SK-N-SH treated with all-trans-retinoic acid at 6 μM for 48 hours (cell line): ENCODE measurements at regions not wholly inside any gene's neighbourhood (a gene's known extent, or its start where the extent isn't known, plus 50 kb on each side); places are given as distances from the start of the nearest gene placed in this dataset.
"Not testable (repeated sequence)": the region's sequence is repeated elsewhere in the genome, so short reads cannot be mapped to it uniquely, and the experiment has no call there.

ENCODE experiments used
- ATAC-seq: fragments of 200-7000 bp; cut with Tn5 transposase; 3 replicates; pipeline ENCODE4 v1.9.1; 2020; ENCODE audit warnings: mild to moderate bottlenecking, moderate library complexity
- ARNTL ChIP-seq: fragments of 450-650 bp; formaldehyde crosslinking; IDR thresholded peaks from 2 replicates; pipeline ENCODE4 v1.5.0; 2020; ENCODE audit warnings: low read depth, mild to moderate bottlenecking, moderate library complexity, borderline replicate concordance
- BACH2 ChIP-seq: fragments of 250-450 bp; sonication (Bioruptor Pico); IDR thresholded peaks from 2 replicates; pipeline ENCODE4 v1.9.0; 2021; ENCODE audit warnings: mild to moderate bottlenecking, borderline replicate concordance
- CSDC2 ChIP-seq: fragments of 250-450 bp; sonication (Bioruptor Pico); IDR thresholded peaks from 2 replicates; pipeline ENCODE4 v1.5.0; 2020; ENCODE audit warnings: mild to moderate bottlenecking, moderate library complexity
- ESRRG ChIP-seq: fragments of 250-450 bp; sonication (Bioruptor Pico); IDR thresholded peaks from 2 replicates; pipeline ENCODE4 v1.6.1; 2021; ENCODE audit warnings: mild to moderate bottlenecking
- GLIS3 ChIP-seq: fragments of 250-450 bp; sonication (Bioruptor Pico); IDR thresholded peaks from 2 replicates; pipeline ENCODE4 v1.5.0; 2020; ENCODE audit warnings: mild to moderate bottlenecking, moderate library complexity
- ISL1 ChIP-seq: fragments of 250-450 bp; sonication (Bioruptor Pico); IDR thresholded peaks from 2 replicates; pipeline ENCODE4 v2.1.2; 2022; ENCODE audit warnings: mild to moderate bottlenecking, moderate library complexity
- OSR1 ChIP-seq: fragments of 250-450 bp; sonication (Bioruptor Pico); IDR thresholded peaks from 2 replicates; pipeline ENCODE4 v1.8.0; 2022; ENCODE audit warnings: moderate library complexity, mild to moderate bottlenecking, inconsistent platforms
- PPARA ChIP-seq: fragments of 250-450 bp; sonication (Bioruptor Pico); IDR thresholded peaks from 2 replicates; pipeline ENCODE4 v1.5.0; 2020; ENCODE audit warnings: mild to moderate bottlenecking, borderline replicate concordance
- RARB ChIP-seq: fragments of 250-450 bp; sonication (Bioruptor Pico); IDR thresholded peaks from 2 replicates; pipeline ENCODE4 v1.8.0; 2021; ENCODE audit warnings: mild to moderate bottlenecking, moderate library complexity
- SNAI2 ChIP-seq: fragments of 250-450 bp; sonication (Bioruptor Pico); IDR thresholded peaks from 2 replicates; pipeline ENCODE4 v1.5.0; 2020; ENCODE audit warnings: mild to moderate bottlenecking, moderate library complexity
- TCF4 ChIP-seq: fragments of 250-450 bp; sonication (Bioruptor Pico); IDR thresholded peaks from 2 replicates; pipeline ENCODE4 v1.8.0; 2021; ENCODE audit warnings: mild to moderate bottlenecking, moderate library complexity, borderline replicate concordance
- TOX ChIP-seq: fragments of 250-450 bp; sonication (Bioruptor Pico); IDR thresholded peaks from 2 replicates; pipeline ENCODE4 v1.8.0; 2021; ENCODE audit warnings: mild to moderate bottlenecking, moderate library complexity, borderline replicate concordance
- ZFP3 ChIP-seq: fragments of 250-450 bp; sonication (Bioruptor Pico); IDR thresholded peaks from 2 replicates; pipeline ENCODE4 v1.5.0; 2020; ENCODE audit warnings: mild to moderate bottlenecking, moderate library complexity
- ZFP30 ChIP-seq: fragments of 450-650 bp; formaldehyde crosslinking; IDR thresholded peaks from 2 replicates; pipeline ENCODE4 v1.5.0; 2022; ENCODE audit warnings: mild to moderate bottlenecking, moderate library complexity
- ZNF565 ChIP-seq: fragments of 450-650 bp; formaldehyde crosslinking; conservative IDR thresholded peaks from 2 replicates; pipeline ENCODE4 v1.5.0; 2020; ENCODE audit warnings: low read depth, mild to moderate bottlenecking, moderate library complexity
- ZNF70 ChIP-seq: fragments of 450-650 bp; formaldehyde crosslinking; IDR thresholded peaks from 2 replicates; pipeline ENCODE4 v1.5.0; 2020; ENCODE audit warnings: mild to moderate bottlenecking, moderate library complexity
- ZNF8 ChIP-seq: fragments of 450-650 bp; formaldehyde crosslinking; IDR thresholded peaks from 2 replicates; pipeline ENCODE4 v1.5.0; 2020; ENCODE audit warnings: mild to moderate bottlenecking, moderate library complexity
- TF ChIP-seq, protein P1 (sequence below): fragments of 250-450 bp; sonication (Bioruptor Pico); IDR thresholded peaks from 2 replicates; pipeline ENCODE4 v1.8.0; 2020; ENCODE audit warnings: mild to moderate bottlenecking, moderate library complexity, borderline replicate concordance
- TF ChIP-seq, protein P2 (sequence below): fragments of 250-450 bp; sonication (Bioruptor Pico); IDR thresholded peaks from 2 replicates; pipeline ENCODE4 v1.5.1; 2021; ENCODE audit warnings: mild to moderate bottlenecking, moderate library complexity
- TF ChIP-seq, protein P3 (sequence below): fragments of 250-450 bp; sonication (Bioruptor Pico); IDR thresholded peaks from 2 replicates; pipeline ENCODE4 v1.8.0; 2021; ENCODE audit warnings: low read depth, mild to moderate bottlenecking, moderate library complexity, borderline replicate concordance
- TF ChIP-seq, protein P4 (sequence below): fragments of 250-450 bp; sonication (Bioruptor Pico); IDR thresholded peaks from 2 replicates; pipeline ENCODE4 v1.5.0; 2020; ENCODE audit warnings: mild to moderate bottlenecking, moderate library complexity

DNA sequence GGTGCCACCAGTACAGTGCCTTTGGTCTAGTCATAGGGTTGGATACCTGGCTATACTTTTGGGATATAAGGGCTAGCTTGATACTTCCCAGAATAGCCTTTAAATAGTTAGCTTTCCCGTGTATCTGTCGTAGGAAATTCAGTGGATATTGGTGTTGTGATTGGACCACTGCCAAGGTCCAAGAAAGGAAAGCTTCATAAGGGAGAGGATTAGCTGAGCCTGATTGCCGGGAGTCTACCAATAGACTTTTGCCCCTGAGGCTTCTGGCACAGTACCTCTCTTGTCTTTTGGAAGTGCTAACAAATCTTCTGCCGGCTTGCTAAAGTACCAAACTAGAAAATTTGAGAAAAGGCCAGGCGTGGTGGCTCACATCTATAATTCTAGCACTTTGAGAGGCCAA is 61.1 kb upstream of the XIST start:
- TF ChIP-seq ZNF70 (CRISPR knock-in tag): no peak
- no peak for TF ChIP-seq GLIS3 (CRISPR knock-in tag)
- TF ChIP-seq ZNF565 (CRISPR knock-in tag): no peak
- no peak for TF ChIP-seq SNAI2 (CRISPR knock-in tag)
- no peak for TF ChIP-seq TCF4 (CRISPR knock-in tag)
- no peak for TF ChIP-seq PPARA (CRISPR knock-in tag)
- TF ChIP-seq ZNF8: no peak
- no peak for TF ChIP-seq TOX (CRISPR knock-in tag)
- TF ChIP-seq, protein P1, sequence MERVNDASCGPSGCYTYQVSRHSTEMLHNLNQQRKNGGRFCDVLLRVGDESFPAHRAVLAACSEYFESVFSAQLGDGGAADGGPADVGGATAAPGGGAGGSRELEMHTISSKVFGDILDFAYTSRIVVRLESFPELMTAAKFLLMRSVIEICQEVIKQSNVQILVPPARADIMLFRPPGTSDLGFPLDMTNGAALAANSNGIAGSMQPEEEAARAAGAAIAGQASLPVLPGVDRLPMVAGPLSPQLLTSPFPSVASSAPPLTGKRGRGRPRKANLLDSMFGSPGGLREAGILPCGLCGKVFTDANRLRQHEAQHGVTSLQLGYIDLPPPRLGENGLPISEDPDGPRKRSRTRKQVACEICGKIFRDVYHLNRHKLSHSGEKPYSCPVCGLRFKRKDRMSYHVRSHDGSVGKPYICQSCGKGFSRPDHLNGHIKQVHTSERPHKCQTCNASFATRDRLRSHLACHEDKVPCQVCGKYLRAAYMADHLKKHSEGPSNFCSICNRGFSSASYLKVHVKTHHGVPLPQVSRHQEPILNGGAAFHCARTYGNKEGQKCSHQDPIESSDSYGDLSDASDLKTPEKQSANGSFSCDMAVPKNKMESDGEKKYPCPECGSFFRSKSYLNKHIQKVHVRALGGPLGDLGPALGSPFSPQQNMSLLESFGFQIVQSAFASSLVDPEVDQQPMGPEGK: no peak
- no peak for TF ChIP-seq RARB (CRISPR knock-in tag)
- no peak for TF ChIP-seq ZFP30
- TF ChIP-seq, protein P2, sequence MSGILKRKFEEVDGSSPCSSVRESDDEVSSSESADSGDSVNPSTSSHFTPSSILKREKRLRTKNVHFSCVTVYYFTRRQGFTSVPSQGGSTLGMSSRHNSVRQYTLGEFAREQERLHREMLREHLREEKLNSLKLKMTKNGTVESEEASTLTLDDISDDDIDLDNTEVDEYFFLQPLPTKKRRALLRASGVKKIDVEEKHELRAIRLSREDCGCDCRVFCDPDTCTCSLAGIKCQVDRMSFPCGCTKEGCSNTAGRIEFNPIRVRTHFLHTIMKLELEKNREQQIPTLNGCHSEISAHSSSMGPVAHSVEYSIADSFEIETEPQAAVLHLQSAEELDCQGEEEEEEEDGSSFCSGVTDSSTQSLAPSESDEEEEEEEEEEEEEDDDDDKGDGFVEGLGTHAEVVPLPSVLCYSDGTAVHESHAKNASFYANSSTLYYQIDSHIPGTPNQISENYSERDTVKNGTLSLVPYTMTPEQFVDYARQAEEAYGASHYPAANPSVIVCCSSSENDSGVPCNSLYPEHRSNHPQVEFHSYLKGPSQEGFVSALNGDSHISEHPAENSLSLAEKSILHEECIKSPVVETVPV (CRISPR knock-in tag): no peak
- no peak for TF ChIP-seq ZFP3 (CRISPR knock-in tag)
- TF ChIP-seq ISL1 (CRISPR knock-in tag): no peak
- TF ChIP-seq ARNTL (CRISPR knock-in tag): no peak
- no peak for TF ChIP-seq ESRRG (CRISPR knock-in tag)
- no peak for TF ChIP-seq CSDC2
- TF ChIP-seq, protein P3, sequence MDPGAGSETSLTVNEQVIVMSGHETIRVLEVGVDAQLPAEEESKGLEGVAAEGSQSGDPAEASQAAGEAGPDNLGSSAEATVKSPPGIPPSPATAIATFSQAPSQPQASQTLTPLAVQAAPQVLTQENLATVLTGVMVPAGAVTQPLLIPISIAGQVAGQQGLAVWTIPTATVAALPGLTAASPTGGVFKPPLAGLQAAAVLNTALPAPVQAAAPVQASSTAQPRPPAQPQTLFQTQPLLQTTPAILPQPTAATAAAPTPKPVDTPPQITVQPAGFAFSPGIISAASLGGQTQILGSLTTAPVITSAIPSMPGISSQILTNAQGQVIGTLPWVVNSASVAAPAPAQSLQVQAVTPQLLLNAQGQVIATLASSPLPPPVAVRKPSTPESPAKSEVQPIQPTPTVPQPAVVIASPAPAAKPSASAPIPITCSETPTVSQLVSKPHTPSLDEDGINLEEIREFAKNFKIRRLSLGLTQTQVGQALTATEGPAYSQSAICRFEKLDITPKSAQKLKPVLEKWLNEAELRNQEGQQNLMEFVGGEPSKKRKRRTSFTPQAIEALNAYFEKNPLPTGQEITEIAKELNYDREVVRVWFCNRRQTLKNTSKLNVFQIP: no peak
- TF ChIP-seq, protein P4, sequence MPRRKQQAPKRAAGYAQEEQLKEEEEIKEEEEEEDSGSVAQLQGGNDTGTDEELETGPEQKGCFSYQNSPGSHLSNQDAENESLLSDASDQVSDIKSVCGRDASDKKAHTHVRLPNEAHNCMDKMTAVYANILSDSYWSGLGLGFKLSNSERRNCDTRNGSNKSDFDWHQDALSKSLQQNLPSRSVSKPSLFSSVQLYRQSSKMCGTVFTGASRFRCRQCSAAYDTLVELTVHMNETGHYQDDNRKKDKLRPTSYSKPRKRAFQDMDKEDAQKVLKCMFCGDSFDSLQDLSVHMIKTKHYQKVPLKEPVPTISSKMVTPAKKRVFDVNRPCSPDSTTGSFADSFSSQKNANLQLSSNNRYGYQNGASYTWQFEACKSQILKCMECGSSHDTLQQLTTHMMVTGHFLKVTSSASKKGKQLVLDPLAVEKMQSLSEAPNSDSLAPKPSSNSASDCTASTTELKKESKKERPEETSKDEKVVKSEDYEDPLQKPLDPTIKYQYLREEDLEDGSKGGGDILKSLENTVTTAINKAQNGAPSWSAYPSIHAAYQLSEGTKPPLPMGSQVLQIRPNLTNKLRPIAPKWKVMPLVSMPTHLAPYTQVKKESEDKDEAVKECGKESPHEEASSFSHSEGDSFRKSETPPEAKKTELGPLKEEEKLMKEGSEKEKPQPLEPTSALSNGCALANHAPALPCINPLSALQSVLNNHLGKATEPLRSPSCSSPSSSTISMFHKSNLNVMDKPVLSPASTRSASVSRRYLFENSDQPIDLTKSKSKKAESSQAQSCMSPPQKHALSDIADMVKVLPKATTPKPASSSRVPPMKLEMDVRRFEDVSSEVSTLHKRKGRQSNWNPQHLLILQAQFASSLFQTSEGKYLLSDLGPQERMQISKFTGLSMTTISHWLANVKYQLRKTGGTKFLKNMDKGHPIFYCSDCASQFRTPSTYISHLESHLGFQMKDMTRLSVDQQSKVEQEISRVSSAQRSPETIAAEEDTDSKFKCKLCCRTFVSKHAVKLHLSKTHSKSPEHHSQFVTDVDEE (CRISPR knock-in tag): no peak
- no peak for ATAC-seq

DNA sequence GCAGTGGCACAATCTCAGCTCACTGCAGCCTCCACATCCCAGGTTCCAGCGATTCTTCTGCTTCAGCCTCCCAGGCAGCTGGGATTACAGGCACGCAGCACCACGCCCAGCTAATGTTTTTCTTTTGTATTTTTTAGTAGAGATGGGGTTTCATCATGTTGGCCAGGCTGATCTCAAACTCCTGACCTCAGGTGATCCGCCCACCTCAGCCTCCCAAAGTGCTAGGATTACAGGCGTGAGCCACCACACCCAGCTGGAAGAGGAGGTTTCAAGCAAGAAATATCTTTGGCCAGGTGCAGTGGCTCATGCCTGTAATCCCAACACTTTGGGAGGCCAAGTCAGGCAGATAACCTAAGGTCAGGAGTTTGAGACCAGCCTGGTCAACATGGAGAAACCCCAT is 59.4 kb upstream of the XIST start:
- ATAC-seq: not testable (repeated sequence)

DNA sequence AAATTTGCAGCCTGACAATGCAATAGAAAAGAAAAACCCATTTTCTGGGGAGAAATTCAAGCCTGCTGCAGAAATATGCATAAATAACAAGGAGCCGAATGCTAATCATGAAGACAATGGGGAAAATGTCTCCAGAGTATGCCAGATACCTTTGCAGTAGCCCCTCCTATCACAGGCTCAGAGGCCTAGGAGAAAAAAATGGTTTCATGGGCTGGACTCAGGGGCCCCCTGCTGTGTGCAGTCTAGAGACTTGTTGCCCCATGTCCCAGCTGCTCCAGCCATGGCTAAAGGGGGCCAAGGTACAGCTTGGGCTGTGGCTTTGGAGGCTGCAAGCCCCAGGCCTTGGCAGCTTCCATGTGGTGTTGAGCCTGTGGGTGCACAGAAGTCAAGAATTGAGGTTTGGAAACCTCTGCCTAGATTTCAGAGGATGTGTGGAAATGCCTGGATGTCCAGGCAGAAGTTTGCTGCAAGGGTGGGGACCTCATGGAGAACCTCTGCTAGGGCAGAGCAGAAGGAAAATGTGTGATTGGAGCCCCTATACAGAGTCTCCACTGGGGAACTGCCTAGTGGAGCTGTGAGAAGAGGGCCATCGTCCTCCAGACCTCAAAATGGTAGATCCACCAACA is 53.3 kb upstream of the XIST start:
- ATAC-seq: not testable (repeated sequence)

DNA sequence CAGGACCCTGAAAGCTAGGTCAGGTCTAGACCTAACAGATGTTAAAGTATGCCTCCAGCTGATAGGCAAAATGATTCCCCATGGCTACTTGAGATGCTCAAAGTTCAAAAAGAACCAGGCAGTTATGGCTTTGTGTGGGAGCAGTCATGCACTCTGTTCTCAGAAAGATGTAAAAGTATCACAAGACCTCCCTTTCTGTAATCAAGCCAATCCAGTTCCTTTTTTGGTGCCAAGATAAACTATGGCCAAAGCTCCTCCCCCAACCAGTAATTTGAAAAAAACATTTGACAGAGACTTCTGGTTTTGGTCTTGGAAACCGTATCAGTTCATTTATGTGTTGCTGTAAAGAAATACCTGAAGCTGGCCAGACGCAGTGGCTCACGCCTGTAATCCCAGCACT is 51.4 kb upstream of the XIST start:
- ATAC-seq: no peak

More for the DNA sequence above, 51.4 kb upstream of the XIST start:
- TF ChIP-seq OSR1 (CRISPR knock-in tag) (no peak), ZFP3 (CRISPR knock-in tag) (no peak), TOX (CRISPR knock-in tag) (no peak), ZNF8 (no peak), CSDC2 (no peak), SNAI2 (CRISPR knock-in tag) (no peak), BACH2 (no peak), ISL1 (CRISPR knock-in tag) (no peak), PPARA (CRISPR knock-in tag) (no peak), ESRRG (CRISPR knock-in tag) (no peak)
- TF ChIP-seq, protein P1: no peak
- TF ChIP-seq, protein P4 (CRISPR knock-in tag): no peak
- TF ChIP-seq, all 23 proteins: peak for 0
